Testis (tissue), 2 donors: ENCODE measurements at regions not wholly inside any gene's neighbourhood (a gene's known extent, or its start where the extent isn't known, plus 50 kb on each side); places are given as distances from the start of the nearest gene placed in this dataset.

Experiments
- POLR2A ChIP-seq: fragments of 450-650 bp; IDR thresholded peaks from one replicate; pipeline ENCODE4 v1.6.1; 2017; ENCODE audit warnings: antibody characterized with exemption, mild to moderate bottlenecking, moderate library complexity
- TF ChIP-seq, protein P1 (sequence below), 3 experiments: fragments of 450-650 bp in 2 of 3; fragments of 200-600 bp in 1 of 3; sonication (generic) in 1 of 3; IDR thresholded peaks; one replicate each; pipeline ENCODE4 v1.5.1; 2016 to 2019; ENCODE audit warnings: antibody characterized with exemption in 3 of 3, mild to moderate bottlenecking in 2 of 3, moderate library complexity in 1 of 3

GRCh38 chr2:103819599-103819998, 1034.3 kb upstream of the POU3F3 start:
- TF ChIP-seq, protein P1, sequence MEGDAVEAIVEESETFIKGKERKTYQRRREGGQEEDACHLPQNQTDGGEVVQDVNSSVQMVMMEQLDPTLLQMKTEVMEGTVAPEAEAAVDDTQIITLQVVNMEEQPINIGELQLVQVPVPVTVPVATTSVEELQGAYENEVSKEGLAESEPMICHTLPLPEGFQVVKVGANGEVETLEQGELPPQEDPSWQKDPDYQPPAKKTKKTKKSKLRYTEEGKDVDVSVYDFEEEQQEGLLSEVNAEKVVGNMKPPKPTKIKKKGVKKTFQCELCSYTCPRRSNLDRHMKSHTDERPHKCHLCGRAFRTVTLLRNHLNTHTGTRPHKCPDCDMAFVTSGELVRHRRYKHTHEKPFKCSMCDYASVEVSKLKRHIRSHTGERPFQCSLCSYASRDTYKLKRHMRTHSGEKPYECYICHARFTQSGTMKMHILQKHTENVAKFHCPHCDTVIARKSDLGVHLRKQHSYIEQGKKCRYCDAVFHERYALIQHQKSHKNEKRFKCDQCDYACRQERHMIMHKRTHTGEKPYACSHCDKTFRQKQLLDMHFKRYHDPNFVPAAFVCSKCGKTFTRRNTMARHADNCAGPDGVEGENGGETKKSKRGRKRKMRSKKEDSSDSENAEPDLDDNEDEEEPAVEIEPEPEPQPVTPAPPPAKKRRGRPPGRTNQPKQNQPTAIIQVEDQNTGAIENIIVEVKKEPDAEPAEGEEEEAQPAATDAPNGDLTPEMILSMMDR (IDR thresholded peaks at IDR 0.05), result no peak
- TF ChIP-seq POLR2A, result no peak
